ENCODE measurements at regions not wholly inside any gene's neighbourhood (a gene's known extent, or its start where the extent isn't known, plus 50 kb on each side); places are given as distances from the start of the nearest gene placed in this dataset.

- TF ChIP-seq, protein P1, sequence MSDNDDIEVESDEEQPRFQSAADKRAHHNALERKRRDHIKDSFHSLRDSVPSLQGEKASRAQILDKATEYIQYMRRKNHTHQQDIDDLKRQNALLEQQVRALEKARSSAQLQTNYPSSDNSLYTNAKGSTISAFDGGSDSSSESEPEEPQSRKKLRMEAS (IDR thresholded peaks at IDR 0.05), result no peak
- TF ChIP-seq EZH2phosphoT487 (IDR thresholded peaks at IDR 0.05; ENCODE audit: borderline replicate concordance) (no peak), CTCF (IDR thresholded peaks at IDR 0.05 in 2 of 3, conservative IDR thresholded peaks at IDR 0.05 in 1 of 3; ENCODE audit: borderline replicate concordance in 1 of 3, insufficient read depth in 1 of 3, low read depth in 2 of 3, low read length in 2 of 3) (peak; percentile 21 to 62 (median 30); a peak in 3 of 6 replicates), RAD21 (IDR thresholded peaks at IDR 0.05; ENCODE audit: low read depth) (peak; percentile 49; the same call in 1 of the 2 replicates), EZH2 (IDR thresholded peaks at IDR 0.05) (no peak), SP1 (IDR thresholded peaks at IDR 0.05; ENCODE audit: low read depth) (no peak), REST (IDR thresholded peaks at IDR 0.05; ENCODE audit: low read depth) (no peak), JUND (IDR thresholded peaks at IDR 0.05) (no peak), EGR1 (IDR thresholded peaks at IDR 0.05; ENCODE audit: low read depth) (no peak), POLR2AphosphoS5 (IDR thresholded peaks at IDR 0.05; ENCODE audit: low read depth, low read length) (no peak), SIN3A (IDR thresholded peaks at IDR 0.05; ENCODE audit: low read depth) (no peak), ZNF274 (IDR thresholded peaks at IDR 0.05; ENCODE audit: low read depth, low read length) (no peak), POLR2A (IDR thresholded peaks at IDR 0.05; ENCODE audit: borderline replicate concordance, extremely low read depth, insufficient read depth, insufficient read length) (no peak)
Measured at GRCh38 chr11:29432719-29433325, 584.0 kb downstream of the KCNA4 start.
